ENCODE measurements at regions not wholly inside any gene's neighbourhood (a gene's known extent, or its start where the extent isn't known, plus 50 kb on each side); places are given as distances from the start of the nearest gene placed in this dataset.

DNA sequence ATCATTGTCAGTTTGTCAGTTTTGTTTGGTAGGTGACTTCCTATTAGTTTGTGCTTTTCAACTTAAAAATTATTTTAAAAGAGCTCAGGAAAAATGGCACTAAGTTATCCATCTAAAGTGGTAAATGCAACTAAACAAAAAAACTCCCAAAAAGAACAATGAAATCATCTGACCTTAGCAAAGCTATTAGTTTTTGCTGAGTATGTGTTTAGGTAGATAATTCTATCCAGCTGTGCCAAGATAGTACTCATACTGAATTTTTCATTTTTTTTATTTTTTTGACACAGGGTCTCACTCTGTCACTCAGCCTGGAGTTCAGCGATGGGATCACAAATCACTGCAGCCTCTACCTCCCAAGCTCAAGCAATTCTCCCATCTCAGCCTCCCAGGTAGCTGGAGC, 645.3 kb downstream of the TBC1D4 start:
- FAIRE-seq (no peak), DNase-seq (ENCODE audit: extremely low spot score, insufficient read length, low read depth) (no peak)

DNA sequence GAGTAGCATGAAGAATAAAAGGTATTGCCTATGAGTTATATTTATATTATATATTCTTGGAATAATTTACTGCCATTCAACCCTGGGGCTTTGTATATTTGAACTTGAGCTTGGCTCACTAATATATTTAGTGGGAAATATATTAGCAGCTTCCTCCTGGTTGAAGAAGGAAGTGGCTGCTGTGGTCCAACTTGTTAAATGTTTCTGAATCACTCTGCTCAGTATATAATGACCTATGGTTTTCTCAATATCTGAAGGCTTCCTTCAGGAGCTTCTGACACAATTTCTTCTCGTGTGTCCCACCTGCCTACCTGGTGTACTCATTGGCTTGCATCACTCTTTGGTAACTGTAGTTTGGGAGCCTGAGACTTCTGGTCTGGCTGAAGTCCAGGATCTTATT, 646.4 kb downstream of the TBC1D4 start:
- FAIRE-seq (no peak), DNase-seq (ENCODE audit: extremely low spot score, insufficient read length, low read depth) (no peak)

DNA sequence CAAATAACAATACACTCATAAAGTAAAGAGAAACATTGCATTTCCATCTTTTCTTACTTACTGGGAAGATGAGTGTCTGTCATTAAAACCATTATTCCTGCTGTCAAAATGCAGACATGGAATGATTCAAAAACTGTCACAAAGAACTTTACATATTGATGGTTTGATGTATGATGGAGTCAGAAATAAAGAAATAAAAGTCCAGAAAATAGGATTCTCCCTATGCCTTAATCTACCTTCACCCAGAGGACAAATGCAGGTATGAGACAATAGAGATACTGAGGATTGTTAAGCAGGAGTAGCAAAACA, 656.1 kb downstream of the TBC1D4 start:
- DNase-seq (ENCODE audit: extremely low spot score, insufficient read length, low read depth) (no peak), FAIRE-seq (no peak)

DNA sequence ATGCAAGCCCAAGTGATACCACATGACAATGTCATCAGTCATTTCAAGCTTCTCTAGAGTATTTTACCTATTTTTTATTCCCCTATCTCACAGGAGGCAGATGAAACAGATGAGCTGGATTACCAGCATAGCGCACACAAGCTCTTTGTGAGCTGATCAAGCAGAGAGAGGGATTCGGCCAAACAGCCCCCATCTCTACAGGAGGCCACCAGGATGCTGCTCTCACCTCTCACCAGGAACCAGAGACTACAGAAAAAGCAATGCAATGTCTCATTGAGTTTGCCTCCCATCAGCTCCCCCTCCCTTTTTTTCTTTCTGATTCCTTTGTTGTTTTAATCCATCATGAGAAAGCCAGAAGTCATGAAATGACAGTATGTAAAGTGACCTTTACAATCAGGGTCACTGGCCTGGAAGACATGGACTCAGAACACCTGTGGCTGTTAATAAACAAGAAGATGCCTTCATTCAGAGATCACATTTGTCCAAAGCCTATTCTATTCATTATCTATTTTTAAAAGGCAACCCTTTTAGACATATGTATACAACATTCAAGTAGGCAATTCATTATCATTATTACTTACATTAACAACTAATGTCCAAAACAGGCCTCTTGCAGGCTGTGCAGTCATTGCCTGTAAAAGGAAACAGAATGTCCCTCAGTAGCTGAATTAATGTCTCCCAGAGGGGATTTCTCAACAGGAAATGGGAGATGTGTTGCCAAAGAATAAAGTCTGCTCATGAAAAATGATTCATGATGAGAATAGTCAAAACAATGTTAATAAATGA, 656.6 kb downstream of the TBC1D4 start:
- FAIRE-seq (no peak), DNase-seq (ENCODE audit: extremely low spot score, insufficient read length, low read depth) (no peak)

DNA sequence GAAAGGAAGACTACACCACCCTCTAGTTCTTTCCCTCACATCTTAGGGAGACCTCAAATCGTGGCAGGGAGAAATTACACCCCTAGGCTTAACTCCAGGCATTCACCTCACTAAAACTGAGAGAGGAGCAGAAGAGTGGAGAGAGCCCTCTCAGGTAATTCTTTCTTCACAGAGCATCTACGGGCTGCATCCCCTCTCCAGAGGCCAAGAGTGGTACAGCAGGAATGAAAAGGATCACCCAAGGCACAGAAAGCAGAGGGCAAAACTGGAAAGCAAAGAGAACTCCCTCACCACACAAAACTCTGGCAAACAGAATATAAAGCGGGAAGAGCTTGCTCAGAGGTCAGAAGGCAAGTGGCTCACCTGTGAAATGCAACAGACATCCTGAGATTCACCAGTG, 661.2 kb downstream of the TBC1D4 start:
- FAIRE-seq (no peak), DNase-seq (ENCODE audit: extremely low spot score, insufficient read length, low read depth) (no peak)

DNA sequence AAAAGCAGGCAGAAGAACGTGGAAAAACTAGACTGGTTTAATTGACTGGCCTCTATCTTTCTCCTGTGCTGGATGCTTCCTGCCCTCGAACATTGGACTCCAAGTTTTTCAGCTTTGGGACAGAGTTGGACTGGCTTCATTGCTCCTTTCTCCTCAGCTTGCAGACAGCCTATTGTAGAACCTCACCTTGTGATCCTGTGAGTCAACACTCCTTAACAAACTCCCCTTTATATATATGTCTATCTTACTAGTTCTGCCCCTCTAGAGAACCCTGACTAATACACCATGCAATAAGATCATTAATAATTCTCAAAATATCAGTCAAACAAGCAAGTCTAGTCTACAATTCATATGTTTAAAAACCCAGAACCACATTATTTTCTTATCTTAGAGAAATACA, 662.4 kb downstream of the TBC1D4 start:
- FAIRE-seq (no peak), DNase-seq (ENCODE audit: extremely low spot score, insufficient read length, low read depth) (no peak)

DNA sequence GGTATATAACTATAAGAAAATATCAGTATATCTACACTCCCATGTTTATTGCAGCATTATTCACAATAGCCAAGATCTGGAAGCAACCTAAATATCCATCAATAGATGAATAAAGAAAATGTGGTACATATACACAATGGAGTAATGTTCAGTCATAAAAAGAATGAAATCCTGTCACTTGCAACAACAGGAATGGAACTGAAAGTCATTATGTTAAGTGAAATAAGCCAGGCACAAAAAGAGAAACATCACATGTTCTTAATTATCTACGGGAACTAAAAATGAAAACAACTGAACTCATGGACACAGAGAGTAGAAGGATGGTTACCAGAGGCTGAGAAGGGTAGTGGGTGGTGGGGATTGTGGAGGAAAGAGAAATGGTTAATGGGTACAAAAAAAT, 665.2 kb downstream of the TBC1D4 start:
- DNase-seq (ENCODE audit: extremely low spot score, insufficient read length, low read depth) (no peak), FAIRE-seq (no peak)

DNA sequence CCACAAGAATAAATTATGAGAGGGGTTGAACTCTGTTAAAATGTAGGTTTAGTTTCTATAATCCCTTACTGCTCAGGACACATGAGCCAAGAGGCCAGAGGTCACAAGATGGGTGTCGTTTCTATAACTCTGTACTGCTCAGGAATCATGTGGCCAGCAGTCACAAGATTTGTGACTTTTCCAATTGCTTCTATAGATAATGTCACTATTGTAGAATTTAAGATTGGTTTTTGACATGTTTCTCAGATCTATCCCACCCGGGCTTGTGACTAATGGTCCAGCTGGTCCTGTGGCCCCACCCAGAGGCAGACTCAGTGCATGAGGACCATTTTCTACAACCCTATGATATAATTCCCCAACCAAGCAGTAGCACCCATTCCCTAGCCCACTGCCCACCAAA, 662.0 kb upstream of the KLF12 start:
- DNase-seq (ENCODE audit: extremely low spot score, insufficient read length, low read depth) = no peak
- no peak for FAIRE-seq

DNA sequence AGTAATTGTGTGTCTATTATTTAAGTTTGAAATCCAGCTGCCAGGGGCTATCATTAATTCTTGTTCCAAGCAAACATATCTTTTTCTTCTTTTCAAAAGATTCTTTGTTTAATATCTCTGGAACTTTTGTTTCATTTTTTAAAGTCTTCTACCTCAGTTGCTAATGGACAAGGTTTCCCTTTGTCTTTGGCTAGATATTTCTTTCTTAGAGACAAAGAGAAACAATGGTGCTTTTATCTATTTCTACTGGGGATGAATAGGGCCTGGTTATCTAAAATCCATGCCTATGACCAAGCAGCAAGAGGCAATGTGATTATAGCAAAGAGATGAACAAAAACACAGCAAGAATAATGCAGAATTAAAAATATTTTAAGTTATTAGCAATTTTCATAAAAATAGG, 661.3 kb upstream of the KLF12 start:
- DNase-seq (ENCODE audit: extremely low spot score, insufficient read length, low read depth) (no peak), FAIRE-seq (no peak)

DNA sequence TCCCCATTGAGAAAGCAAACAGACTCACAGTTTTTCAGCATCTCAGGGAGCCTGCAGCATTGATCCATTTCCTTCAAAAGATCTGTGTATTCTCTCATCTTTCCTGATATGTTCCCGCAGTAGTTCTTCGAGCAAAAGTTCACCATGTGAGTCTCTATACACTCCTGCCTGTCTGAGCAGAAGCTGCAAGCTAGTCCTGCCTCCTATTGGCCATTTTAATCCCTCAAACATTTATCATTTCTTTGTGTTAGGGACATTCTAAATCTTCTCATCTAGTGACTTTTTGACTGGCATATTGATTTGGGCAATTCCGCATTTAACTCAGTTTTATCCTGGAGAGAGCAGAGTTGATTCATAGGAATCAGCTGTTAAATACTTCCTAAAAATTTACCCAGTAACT, 660.4 kb upstream of the KLF12 start:
- FAIRE-seq (no peak), DNase-seq (ENCODE audit: extremely low spot score, insufficient read length, low read depth) (no peak)

DNA sequence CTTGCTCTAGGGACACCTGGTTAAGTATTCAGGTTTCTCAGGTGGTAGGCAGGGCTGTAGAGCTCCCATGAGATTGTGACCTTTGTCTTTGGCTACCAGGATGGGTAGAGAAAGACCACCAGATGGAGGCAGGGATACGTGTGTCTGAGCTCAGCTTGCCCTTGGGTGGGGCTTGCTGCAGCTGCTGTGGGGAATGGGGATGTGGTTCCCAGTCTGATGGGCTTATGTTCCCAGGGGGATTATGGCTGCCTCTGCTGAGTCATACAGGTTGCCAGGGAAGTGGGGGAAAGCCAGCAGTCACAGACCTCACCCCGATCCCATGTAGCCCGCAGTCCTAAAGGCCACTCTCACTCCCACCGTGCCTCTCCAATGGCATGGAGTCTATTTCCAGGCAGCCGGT, 659.9 kb upstream of the KLF12 start:
- DNase-seq (ENCODE audit: extremely low spot score, insufficient read length, low read depth) (no peak), FAIRE-seq (no peak)

DNA sequence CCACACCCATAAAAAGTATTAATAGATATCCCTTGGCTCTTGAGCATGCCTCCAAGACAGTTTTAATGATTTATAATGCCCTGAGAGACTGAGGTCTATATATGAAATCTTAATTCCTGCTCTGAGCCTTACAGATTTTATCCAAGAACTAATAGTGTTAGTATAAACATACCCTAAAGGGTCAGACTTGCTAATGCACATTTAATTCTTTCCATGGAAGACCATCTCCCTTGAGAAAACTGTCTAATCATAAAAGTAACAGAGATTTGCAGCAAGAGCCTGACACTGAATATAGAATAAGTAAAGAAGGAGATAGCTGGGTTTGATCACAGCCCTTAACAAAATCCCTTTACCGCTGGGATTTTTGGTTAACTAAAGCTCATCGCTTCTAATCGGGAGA, 650.8 kb upstream of the KLF12 start:
- FAIRE-seq (no peak), DNase-seq (ENCODE audit: extremely low spot score, insufficient read length, low read depth) (no peak)

DNA sequence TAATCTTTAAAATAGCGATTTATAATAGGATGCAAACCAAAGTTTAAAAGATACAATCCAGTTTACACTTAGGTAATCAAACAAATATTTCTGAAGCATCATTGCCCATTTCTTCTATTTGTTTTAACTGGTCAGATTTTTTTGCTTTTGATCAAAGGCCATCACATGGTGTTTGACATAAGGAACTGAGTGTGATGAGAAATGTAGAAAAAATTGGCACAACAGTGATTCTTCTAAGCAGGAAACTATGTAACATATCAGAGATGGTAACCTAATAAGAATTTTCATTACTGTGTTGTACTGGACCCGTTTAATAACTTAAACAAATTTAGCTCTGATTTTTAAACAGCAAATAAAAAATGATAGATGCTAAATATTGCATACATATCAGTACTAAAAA, 644.7 kb upstream of the KLF12 start:
- FAIRE-seq = no peak
- DNase-seq (ENCODE audit: extremely low spot score, insufficient read length, low read depth) = no peak

DNA sequence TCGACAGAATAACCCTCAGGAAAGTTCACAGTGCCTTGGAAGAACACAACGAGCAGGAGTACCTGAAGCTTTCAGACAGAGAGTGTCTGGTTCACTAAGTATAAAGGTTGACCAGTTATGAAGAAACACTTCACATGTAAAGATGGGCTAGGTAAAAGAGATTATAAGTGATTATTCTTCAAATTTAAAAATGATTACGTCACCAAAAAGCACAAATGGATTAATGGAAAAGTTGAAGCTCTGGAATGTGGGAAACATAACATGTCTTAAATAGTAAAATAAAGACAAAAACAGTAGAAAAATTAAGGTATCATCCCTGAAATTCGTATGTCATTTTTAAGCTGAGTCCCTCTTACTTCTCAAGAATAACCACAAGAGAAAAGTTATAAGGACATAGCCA, 643.9 kb upstream of the KLF12 start:
- no peak for FAIRE-seq
- no peak for DNase-seq (ENCODE audit: extremely low spot score, insufficient read length, low read depth)

DNA sequence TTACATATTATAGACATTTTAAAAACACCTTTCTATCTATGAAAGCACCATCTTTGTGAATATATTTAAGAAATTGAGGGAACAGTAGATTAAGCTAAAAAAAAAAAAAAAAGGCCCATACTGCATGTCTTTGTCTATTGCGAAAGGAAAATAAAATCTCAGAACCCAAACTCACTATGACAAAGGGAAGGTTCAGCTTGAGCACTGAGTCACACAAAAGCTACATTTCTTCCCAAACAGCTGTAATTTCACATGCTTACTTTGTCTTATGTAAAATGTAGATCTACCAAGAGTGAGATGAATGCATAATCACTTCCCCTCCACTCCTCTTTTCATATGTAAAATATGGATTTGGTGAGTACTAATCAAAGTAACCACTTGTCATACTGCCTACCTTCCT, 640.1 kb upstream of the KLF12 start:
- DNase-seq (ENCODE audit: extremely low spot score, insufficient read length, low read depth) (no peak), FAIRE-seq (no peak)

DNA sequence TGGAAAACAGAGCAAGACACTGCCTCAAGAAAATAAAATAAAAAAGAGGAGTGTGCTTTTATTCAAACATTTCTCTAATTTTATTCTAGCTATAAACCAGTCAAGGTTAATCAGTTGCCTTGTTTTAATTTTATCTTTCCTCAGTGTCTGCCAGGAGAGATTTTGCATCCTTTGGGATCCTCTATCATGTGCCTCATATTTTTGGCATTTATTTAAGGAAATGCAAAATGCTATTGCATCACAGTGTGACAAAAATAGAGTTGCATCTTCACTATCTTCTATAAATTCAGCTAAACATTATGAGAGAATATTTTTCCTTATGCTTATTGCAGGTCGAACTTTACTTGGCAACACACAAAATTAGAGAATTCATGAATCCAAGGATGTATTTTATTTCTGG, 639.0 kb upstream of the KLF12 start:
- DNase-seq (ENCODE audit: extremely low spot score, insufficient read length, low read depth) (no peak), FAIRE-seq (no peak)

DNA sequence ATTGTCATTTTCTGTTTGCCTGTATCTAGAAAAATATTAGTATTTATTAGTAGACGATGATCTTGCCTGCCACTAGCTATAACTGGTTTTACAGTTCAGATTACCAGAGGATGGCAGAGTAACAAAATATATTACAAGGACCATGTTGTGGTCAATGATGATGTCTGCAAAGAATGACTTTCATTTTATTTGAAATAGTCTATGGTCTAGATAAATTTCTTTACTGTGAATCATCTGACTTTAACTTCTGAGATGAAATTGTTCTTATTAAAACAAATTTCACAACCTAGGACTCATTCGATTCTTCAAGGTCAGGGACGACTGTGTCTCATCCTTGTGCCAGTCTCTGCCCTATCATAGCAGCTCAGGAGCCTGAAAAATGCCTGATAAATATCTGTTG, 637.8 kb upstream of the KLF12 start:
- DNase-seq (ENCODE audit: extremely low spot score, insufficient read length, low read depth) (no peak), FAIRE-seq (no peak)

DNA sequence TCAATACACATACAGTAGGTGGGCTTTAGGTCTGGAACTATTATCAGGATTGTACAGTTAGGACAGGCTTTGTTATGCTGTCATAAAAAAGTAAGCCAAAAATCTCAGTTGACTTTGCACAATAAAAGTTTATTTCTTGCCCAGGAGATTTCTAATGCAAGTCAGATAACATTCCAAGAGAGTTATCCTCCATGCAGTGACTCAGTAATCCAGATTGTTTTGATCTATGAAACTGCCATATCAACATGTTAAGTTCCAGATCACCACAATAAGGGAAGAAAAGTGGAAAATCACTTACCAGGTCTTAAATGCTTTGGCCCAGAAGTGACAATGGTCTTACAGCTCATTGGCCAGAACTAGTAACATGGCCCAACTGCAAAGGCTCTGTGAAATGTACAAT, 636.2 kb upstream of the KLF12 start:
- no peak for FAIRE-seq
- DNase-seq (ENCODE audit: extremely low spot score, insufficient read length, low read depth) = no peak

DNA sequence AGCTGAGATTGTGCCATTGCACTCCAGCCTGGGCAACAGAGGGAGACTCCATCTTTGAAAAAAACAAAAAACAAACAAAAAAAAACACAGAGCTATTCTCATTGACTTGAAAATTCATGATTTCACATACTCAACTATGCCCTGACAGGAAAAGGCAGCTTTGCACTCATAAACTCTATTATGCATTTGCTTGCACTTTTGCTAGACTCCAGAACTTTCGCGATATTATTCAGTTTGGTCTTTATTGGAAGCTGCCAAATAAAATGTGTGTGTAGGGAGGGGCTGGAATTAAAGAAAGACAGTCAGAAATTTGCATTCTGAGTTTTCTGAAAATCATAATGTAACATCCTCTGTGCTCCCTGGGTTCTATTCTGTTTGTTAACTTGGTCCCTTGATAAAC, 635.1 kb upstream of the KLF12 start:
- FAIRE-seq (no peak), DNase-seq (ENCODE audit: extremely low spot score, insufficient read length, low read depth) (no peak)

DNA sequence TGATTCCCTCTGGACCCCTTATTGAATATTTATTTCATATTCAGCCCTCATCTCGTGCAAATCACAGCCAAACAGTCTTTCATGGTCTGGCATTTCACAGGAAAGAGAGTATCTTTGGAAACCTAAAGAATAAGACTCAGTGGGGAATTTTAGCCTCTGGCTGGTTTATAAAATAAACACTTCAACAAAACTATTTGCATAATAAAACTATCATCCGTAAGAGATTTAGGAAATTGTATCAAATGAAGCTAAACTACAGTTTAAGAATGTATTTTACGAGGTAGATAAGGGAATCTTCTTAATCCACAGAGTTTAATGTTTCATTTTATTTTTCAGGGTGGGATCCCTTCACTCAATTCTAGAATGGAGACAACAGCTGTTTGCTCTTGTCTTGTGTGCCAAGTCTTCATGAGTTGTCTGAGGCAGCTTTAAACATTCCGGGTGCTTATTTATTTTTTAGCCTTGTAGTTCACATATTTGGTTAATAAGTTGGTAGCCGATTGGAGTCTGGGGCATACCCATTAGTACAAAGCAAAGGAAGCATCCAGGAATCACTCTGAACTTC, 634.4 kb upstream of the KLF12 start:
- DNase-seq (ENCODE audit: extremely low spot score, insufficient read length, low read depth) = no peak
- no peak for FAIRE-seq

DNA sequence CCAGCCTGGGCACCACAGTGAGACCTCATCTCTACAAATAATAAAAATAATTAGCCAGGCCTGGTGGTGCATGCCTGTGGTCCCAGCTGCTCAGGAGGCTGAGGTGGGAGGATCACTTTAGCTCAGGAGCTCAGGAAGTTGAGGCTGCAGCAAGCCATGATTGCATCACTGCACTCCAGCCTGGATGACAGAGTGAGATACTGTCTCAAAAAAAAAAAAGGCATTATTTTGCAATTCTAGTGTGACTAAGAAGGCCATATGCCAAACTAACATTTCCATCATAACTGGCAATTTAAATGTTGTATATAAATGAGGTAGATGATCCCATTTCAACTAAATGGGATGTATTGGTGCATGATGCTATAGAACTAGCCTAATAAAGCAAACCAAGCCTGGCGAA, 632.8 kb upstream of the KLF12 start:
- DNase-seq (ENCODE audit: extremely low spot score, insufficient read length, low read depth) (no peak), FAIRE-seq (no peak)

DNA sequence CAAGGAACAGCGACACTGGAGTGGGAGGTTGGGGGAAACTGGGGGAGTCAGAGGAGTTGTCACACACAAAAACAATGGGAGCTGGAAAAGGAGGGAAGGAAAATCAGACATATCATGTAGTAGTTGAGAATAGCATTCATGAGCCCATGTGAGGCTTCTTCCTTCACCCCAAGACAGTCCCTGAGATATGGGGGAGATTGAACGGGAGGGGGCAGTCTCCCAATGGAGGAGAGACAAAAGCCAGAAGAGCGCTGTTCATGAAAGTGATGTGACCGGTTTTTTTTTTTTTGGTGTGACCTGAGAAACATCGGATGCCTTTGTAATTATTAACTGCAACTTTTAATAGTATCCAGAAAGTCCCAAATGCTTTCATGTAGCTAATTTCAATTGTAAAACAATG, 631.8 kb upstream of the KLF12 start:
- DNase-seq (ENCODE audit: extremely low spot score, insufficient read length, low read depth) (no peak), FAIRE-seq (no peak)
